ENCODE measurements at regions not wholly inside any gene's neighbourhood (a gene's known extent, or its start where the extent isn't known, plus 50 kb on each side); places are given as distances from the start of the nearest gene placed in this dataset.

DNA sequence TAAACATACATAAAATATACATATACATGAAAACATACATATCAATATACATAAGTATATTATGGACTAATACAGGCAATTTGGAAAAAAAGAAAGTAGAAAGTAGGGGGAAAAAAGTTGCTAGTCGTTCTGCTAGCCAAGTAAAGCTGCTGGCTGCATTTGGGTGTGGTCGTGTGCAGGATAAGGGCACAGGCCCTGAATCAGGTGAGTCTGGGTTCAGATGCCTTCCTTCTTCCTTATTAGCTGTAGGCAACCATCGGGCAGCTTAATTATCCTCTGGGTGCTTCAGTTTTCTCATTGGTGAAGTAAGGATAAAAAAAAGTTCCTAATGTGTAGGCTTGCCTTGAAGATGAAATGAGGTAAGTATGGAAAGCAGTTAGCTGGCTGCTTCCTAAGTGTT lies 59.2 kb upstream of the SPRY4 start:
- TF ChIP-seq ZFP3 (CRISPR knock-in tag; IDR thresholded peaks at IDR 0.05) (no peak), CSDC2 (CRISPR knock-in tag; IDR thresholded peaks at IDR 0.05) (no peak)

All from SK-N-SH treated with all-trans-retinoic acid at 6 μM for 48 hours (cell line).